ENCODE measurements at regions not wholly inside any gene's neighbourhood (a gene's known extent, or its start where the extent isn't known, plus 50 kb on each side); places are given as distances from the start of the nearest gene placed in this dataset.

- TF ChIP-seq POLR2A (IDR thresholded peaks at IDR 0.05; ENCODE audit: low read length) = no peak
- TF ChIP-seq GATA1 (IDR thresholded peaks at IDR 0.05; ENCODE audit: low read depth, low read length) = no peak
These were observed 458.6 kb upstream of the CDH2 start for GRCh38 chr18:28635530-28635929.

Data from erythroblast (primary cell).